Uterus (tissue), 2 donors: ENCODE measurements at regions not wholly inside any gene's neighbourhood (a gene's known extent, or its start where the extent isn't known, plus 50 kb on each side); places are given as distances from the start of the nearest gene placed in this dataset.

ENCODE experiments used
- CTCF ChIP-seq, 4 experiments: fragments of 200-600 bp in 2 of 4; fragments of 450-650 bp in 2 of 4; sonication (generic) in 2 of 4; IDR thresholded peaks; one replicate each; pipeline ENCODE4 v1.5.1; 2016 to 2019; ENCODE audit warnings: antibody characterized with exemption in 4 of 4, mild to moderate bottlenecking in 2 of 4, moderate library complexity in 1 of 4
- POLR2A ChIP-seq, 2 donors: fragments of 450-650 bp; IDR thresholded peaks; one replicate each; pipeline ENCODE4 v1.6.1; 2016; ENCODE audit warnings: antibody characterized with exemption in 2 of 2, mild to moderate bottlenecking in 1 of 2, moderate library complexity in 1 of 2

DNA sequence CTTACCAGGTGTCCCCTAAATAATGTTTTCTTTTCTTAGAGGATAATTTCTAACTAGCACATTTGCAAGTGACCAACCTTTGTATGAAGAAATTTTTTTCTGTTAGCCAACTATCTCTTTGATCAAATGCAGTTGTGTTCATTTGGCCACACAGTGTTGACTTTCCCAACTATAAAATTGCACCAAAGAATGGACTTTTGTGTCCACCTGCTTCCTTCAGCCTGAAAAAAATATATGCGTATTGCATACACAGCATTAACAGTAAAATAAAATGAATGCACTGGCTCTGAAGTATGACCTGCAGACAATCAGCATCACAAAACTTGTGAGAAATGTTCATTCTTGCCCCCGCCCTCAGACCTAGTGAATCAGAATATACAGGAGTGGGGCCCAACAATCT is 342.0 kb downstream of the SEC23A start:
- TF ChIP-seq CTCF (IDR thresholded peaks at IDR 0.05) (no peak), POLR2A (IDR thresholded peaks at IDR 0.05) (no peak)
